HepG2 (cell line): ENCODE measurements at regions not wholly inside any gene's neighbourhood (a gene's known extent, or its start where the extent isn't known, plus 50 kb on each side); places are given as distances from the start of the nearest gene placed in this dataset.

Experiments
- ATAC-seq: fragments of 200-7000 bp; cut with Tn5 transposase; 3 replicates; pipeline ENCODE4 v1.9.1; 2020; ENCODE audit warnings: mild to moderate bottlenecking, moderate library complexity
- BruUV-seq: library from RNA; stranded (reverse); fragments of 400-500 nt; replicated peaks from 2 replicates; lab custom pipeline; 2021; lab: Mats Ljungman, UMichigan
- CTCF ChIA-PET: fragments of 300-600 bp; formaldehyde crosslinking; extraction: SDS; loops from one replicate; lab custom pipeline; 2021; ENCODE audit warnings: low total read pairs, inconsistent platforms, low intra/inter-chr PET ratio; lab: Yijun Ruan, JAX
- POLR2A ChIA-PET: fragments of 350-600 bp; sonication (Branson Sonifier 250); formaldehyde crosslinking; loops from one replicate; lab custom pipeline; 2020; ENCODE audit warnings: antibody characterized with exemption, inconsistent platforms; lab: Yijun Ruan, JAX
- DNase-seq: peaks from one replicate; pipeline ENCODE4 v3.0.0-alpha.2; 2015; ENCODE audit warnings: low spot score
- FAIRE-seq: peaks from 3 replicates; lab custom pipeline; 2011; peaks lifted over from hg19 to GRCh38; lab: Jason Lieb, UNC
- H2AFZ ChIP-seq: one replicate; pipeline ENCODE4 v1.6.1; 2011; ENCODE audit warnings: low read length, inconsistent platforms
- H3K27ac ChIP-seq: fragments of 300-600 bp; 3 replicates; pipeline ENCODE4 v1.8.0; 2011; ENCODE audit warnings: mixed run types, mild to moderate bottlenecking, mixed read lengths, low read length, inconsistent platforms; ENCODE audit not compliant: insufficient read depth; ENCODE audit errors: extremely low read length
- H3K27me3 ChIP-seq, 2 experiments: fragments of 200-600 bp in 1 of 2; 2 replicates in 1 of 2; 3 replicates in 1 of 2; pipeline versions ENCODE4 v1.6.0 to v1.8.0; 2011; ENCODE audit warnings: low read length in 2 of 2, mild to moderate bottlenecking in 2 of 2, moderate library complexity in 2 of 2, inconsistent platforms in 1 of 2; ENCODE audit not compliant: insufficient read depth in 2 of 2, control insufficient read depth in 1 of 2
- H3K36me3 ChIP-seq, 2 experiments: fragments of 200-600 bp in 1 of 2; replicated peaks in 1 of 2; 2 replicates in 1 of 2; 3 replicates in 1 of 2; pipeline versions ENCODE4 v1.5.1 to v1.8.0; 2011; ENCODE audit warnings: low read length in 2 of 2, inconsistent platforms in 1 of 2; ENCODE audit not compliant: insufficient read depth in 2 of 2, control insufficient read depth in 1 of 2
- H3K4me1 ChIP-seq: 2 replicates; pipeline ENCODE4 v1.5.1; 2012; ENCODE audit warnings: low read length, inconsistent platforms; ENCODE audit not compliant: insufficient read depth
- H3K4me2 ChIP-seq: 2 replicates; pipeline ENCODE4 v1.6.0; 2011; ENCODE audit warnings: low read depth, low read length, inconsistent platforms
- H3K4me3 ChIP-seq, 3 experiments: fragments of 200-600 bp in 1 of 3; sonication (generic), shearing (Covaris generic) in 1 of 3; replicated peaks in 1 of 3; 2 replicates each; pipeline ENCODE4 v1.5.1; 2011 to 2016; ENCODE audit warnings: low read length in 3 of 3, inconsistent platforms in 2 of 3, low read depth in 2 of 3, mild to moderate bottlenecking in 2 of 3, control low read depth in 1 of 3, mixed read lengths in 1 of 3; ENCODE audit not compliant: insufficient read depth in 1 of 3
- H3K79me2 ChIP-seq: one replicate; pipeline ENCODE4 v1.6.1; 2011; ENCODE audit warnings: low read length, inconsistent platforms; ENCODE audit not compliant: insufficient read depth
- H3K9ac ChIP-seq: 2 replicates; pipeline ENCODE4 v1.6.0; 2011; ENCODE audit warnings: mild to moderate bottlenecking, low read depth, low read length, inconsistent platforms; ENCODE audit not compliant: insufficient read depth
- H3K9me3 ChIP-seq: 2 replicates; pipeline ENCODE4 v1.5.1; 2012; ENCODE audit warnings: mild to moderate bottlenecking, low read length
- H4K20me1 ChIP-seq: 2 replicates; pipeline ENCODE4 v1.6.0; 2011; ENCODE audit warnings: inconsistent platforms, mild to moderate bottlenecking, low read length, moderate library complexity; ENCODE audit not compliant: insufficient read depth
- DNMT1 ChIP-seq: sonication (generic); formaldehyde crosslinking; IDR thresholded peaks from 2 replicates; pipeline ENCODE4 v1.5.1; 2020; ENCODE audit warnings: mild to moderate bottlenecking, missing genetic modification reagents
- HNF4A ChIP-seq: sonication (generic); formaldehyde crosslinking; IDR thresholded peaks from 2 replicates; pipeline ENCODE4 v1.4.0; 2020; ENCODE audit warnings: missing genetic modification reagents
- HNF4G ChIP-seq, 2 experiments: sonication (generic) in 1 of 2; formaldehyde crosslinking in 1 of 2; IDR thresholded peaks; 2 replicates each; pipeline versions ENCODE4 v1.4.0 to v1.6.1; 2011 to 2020; ENCODE audit warnings: borderline replicate concordance in 2 of 2, low read depth in 2 of 2, mild to moderate bottlenecking in 2 of 2, low read length in 1 of 2, missing genetic modification reagents in 1 of 2, moderate library complexity in 1 of 2
- ISX ChIP-seq: sonication (generic); formaldehyde crosslinking; conservative IDR thresholded peaks from 2 replicates; pipeline ENCODE4 v1.5.0; 2020; ENCODE audit warnings: missing genetic modification reagents
- KDM5A ChIP-seq: fragments of 200-600 bp; sonication (generic); IDR thresholded peaks from 2 replicates; pipeline ENCODE4 v1.7.0; 2018; ENCODE audit warnings: antibody characterized with exemption, mild to moderate bottlenecking, low read length, borderline replicate concordance
- MIER2 ChIP-seq: IDR thresholded peaks from 2 replicates; pipeline ENCODE4 v1.6.1; 2016; ENCODE audit warnings: missing biosample characterization, missing genetic modification reagents
- SATB2 ChIP-seq: sonication (generic); formaldehyde crosslinking; IDR thresholded peaks from 2 replicates; pipeline ENCODE4 v1.5.0; 2020; ENCODE audit warnings: missing genetic modification reagents
- U2AF2 ChIP-seq: fragments of 200-400 bp; formaldehyde crosslinking; IDR thresholded peaks from 2 replicates; pipeline ENCODE4 v1.6.1; 2017; ENCODE audit warnings: low read depth, mild to moderate bottlenecking, low read length
- ZMYM4 ChIP-seq: sonication (generic); formaldehyde crosslinking; IDR thresholded peaks from 2 replicates; pipeline ENCODE4 v1.8.1; 2023; ENCODE audit warnings: mild to moderate bottlenecking, missing genetic modification reagents
- ZNF230 ChIP-seq: sonication (generic); formaldehyde crosslinking; IDR thresholded peaks from 2 replicates; pipeline ENCODE4 v1.4.0; 2020; ENCODE audit warnings: mild to moderate bottlenecking, missing genetic modification reagents
- ZNF660 ChIP-seq: sonication (generic); formaldehyde crosslinking; IDR thresholded peaks from 2 replicates; pipeline ENCODE4 v1.5.1; 2020; ENCODE audit warnings: mild to moderate bottlenecking, low read depth, missing genetic modification reagents, borderline replicate concordance
- WGBS: methylation state at CpG from one replicate; pipeline ENCODE4 v1.1.6; 2017; ENCODE audit warnings: low lambda C conversion rate; 5-methylcytosine and 5-hydroxymethylcytosine counted together
- in situ Hi-C: cut with HindIII; loops from 2 replicates; pipeline ENCODE4 v1.10.0; 2017; ENCODE audit warnings: low pct_unique_long_range_greater_than_20kb; ENCODE audit not compliant: extremely low pct_ligation_motif_present
- intact Hi-C: fragments of 100-400 bp; cut with micrococcal nuclease; formaldehyde crosslinking; loops from one replicate; pipeline ENCODE4 v1.10.0; 2022; ENCODE audit not compliant: unreplicated experiment
- TF ChIP-seq, protein P1 (sequence below): IDR thresholded peaks from 2 replicates; pipeline ENCODE4 v1.6.1; 2016; ENCODE audit warnings: low read depth
- TF ChIP-seq, protein P2 (sequence below): conservative IDR thresholded peaks from 2 replicates; pipeline ENCODE4 v1.6.1; 2018; ENCODE audit warnings: missing genetic modification reagents
- TF ChIP-seq, protein P3 (sequence below): sonication (generic); formaldehyde crosslinking; IDR thresholded peaks from 2 replicates; pipeline ENCODE4 v1.8.0; 2022; ENCODE audit warnings: mild to moderate bottlenecking, missing genetic modification reagents, borderline replicate concordance
- TF ChIP-seq, protein P4 (sequence below): sonication (generic); formaldehyde crosslinking; conservative IDR thresholded peaks from 2 replicates; pipeline ENCODE4 v1.4.0; 2020; ENCODE audit warnings: mild to moderate bottlenecking, missing genetic modification reagents, moderate library complexity
- TF ChIP-seq, protein P5 (sequence below): sonication (generic); formaldehyde crosslinking; IDR thresholded peaks from 2 replicates; pipeline ENCODE4 v1.4.0; 2020; ENCODE audit warnings: missing genetic modification reagents

DNA sequence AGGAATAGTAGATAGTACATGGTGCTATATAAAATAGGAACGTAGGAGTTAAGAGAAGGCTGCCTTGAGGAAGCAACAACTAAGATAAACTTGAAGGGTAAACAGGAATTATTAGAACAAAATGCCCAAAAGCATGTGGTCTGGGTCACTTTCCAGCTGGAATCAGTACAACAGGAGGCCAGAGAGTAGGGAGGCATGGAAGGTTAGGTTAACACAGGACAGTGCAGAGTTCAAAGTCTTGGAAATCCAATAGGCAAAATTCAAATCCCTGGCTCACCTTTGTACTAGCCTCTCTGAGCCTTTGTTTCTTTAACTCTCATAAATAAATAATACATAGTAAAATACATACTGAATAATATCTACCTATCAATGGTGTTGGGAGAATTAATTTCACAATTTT is 69.0 kb upstream of the NEK7 start:
- POLR2A ChIA-PET: no interaction called here
- H3K79me2 ChIP-seq: no peaks in the 10 kb centered on the region
- FAIRE-seq: peak; percentile 15
- no peak overlapping the region for H3K4me3 ChIP-seq
- no peak for DNase-seq
- 3% methylated on average over 1 of the region's 1 CpG for WGBS
- ATAC-seq: peak; percentile 88
- H3K4me2 ChIP-seq: no peak overlapping the region
- H4K20me1 ChIP-seq: no peaks in the 10 kb centered on the region
- TF ChIP-seq HNF4A (CRISPR knock-in tag): peak; percentile 68
- TF ChIP-seq U2AF2: no peak
- no peak for TF ChIP-seq SATB2 (CRISPR knock-in tag)
- TF ChIP-seq, protein P1, sequence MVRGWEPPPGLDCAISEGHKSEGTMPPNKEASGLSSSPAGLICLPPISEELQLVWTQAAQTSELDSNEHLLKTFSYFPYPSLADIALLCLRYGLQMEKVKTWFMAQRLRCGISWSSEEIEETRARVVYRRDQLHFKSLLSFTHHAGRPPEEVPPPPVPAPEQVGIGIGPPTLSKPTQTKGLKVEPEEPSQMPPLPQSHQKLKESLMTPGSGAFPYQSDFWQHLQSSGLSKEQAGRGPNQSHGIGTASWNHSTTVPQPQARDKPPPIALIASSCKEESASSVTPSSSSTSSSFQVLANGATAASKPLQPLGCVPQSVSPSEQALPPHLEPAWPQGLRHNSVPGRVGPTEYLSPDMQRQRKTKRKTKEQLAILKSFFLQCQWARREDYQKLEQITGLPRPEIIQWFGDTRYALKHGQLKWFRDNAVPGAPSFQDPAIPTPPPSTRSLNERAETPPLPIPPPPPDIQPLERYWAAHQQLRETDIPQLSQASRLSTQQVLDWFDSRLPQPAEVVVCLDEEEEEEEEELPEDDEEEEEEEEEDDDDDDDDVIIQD (CRISPR knock-in tag): 0 out of 2 replicates have a peak, but pooled peaks have one; percentile 32
- no peak for TF ChIP-seq KDM5A
- TF ChIP-seq DNMT1 (CRISPR knock-in tag): no peak
- no peak for TF ChIP-seq ISX (CRISPR knock-in tag)
- TF ChIP-seq ZMYM4 (CRISPR knock-in tag): peak; percentile 55
- TF ChIP-seq, protein P2, sequence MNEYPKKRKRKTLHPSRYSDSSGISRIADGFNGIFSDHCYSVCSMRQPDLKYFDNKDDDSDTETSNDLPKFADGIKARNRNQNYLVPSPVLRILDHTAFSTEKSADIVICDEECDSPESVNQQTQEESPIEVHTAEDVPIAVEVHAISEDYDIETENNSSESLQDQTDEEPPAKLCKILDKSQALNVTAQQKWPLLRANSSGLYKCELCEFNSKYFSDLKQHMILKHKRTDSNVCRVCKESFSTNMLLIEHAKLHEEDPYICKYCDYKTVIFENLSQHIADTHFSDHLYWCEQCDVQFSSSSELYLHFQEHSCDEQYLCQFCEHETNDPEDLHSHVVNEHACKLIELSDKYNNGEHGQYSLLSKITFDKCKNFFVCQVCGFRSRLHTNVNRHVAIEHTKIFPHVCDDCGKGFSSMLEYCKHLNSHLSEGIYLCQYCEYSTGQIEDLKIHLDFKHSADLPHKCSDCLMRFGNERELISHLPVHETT (CRISPR knock-in tag): no peak
- no peak for TF ChIP-seq ZNF660 (CRISPR knock-in tag)
- no peak for TF ChIP-seq ZNF230 (CRISPR knock-in tag)
- TF ChIP-seq, protein P3, sequence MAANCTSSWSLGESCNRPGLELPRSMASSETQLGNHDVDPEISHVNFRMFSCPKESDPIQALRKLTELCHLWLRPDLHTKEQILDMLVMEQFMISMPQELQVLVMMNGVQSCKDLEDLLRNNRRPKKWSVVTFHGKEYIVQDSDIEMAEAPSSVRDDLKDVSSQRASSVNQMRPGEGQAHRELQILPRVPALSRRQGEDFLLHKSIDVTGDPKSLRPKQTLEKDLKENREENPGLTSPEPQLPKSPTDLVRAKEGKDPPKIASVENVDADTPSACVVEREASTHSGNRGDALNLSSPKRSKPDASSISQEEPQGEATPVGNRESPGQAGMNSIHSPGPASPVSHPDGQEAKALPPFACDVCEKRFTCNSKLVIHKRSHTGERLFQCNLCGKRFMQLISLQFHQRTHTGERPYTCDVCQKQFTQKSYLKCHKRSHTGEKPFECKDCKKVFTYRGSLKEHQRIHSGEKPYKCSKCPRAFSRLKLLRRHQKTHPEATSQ (CRISPR knock-in tag): peak; percentile 82; the same call in 1 of the 2 replicates
- peak; percentile 48 for TF ChIP-seq HNF4G (IDR thresholded peaks at IDR 0.05; ENCODE audit: borderline replicate concordance, low read depth, low read length)
- TF ChIP-seq HNF4G (CRISPR knock-in tag; IDR thresholded peaks at IDR 0.05; ENCODE audit: borderline replicate concordance, low read depth): no peak
- no peak for TF ChIP-seq MIER2 (CRISPR knock-in tag)
- TF ChIP-seq, protein P4, sequence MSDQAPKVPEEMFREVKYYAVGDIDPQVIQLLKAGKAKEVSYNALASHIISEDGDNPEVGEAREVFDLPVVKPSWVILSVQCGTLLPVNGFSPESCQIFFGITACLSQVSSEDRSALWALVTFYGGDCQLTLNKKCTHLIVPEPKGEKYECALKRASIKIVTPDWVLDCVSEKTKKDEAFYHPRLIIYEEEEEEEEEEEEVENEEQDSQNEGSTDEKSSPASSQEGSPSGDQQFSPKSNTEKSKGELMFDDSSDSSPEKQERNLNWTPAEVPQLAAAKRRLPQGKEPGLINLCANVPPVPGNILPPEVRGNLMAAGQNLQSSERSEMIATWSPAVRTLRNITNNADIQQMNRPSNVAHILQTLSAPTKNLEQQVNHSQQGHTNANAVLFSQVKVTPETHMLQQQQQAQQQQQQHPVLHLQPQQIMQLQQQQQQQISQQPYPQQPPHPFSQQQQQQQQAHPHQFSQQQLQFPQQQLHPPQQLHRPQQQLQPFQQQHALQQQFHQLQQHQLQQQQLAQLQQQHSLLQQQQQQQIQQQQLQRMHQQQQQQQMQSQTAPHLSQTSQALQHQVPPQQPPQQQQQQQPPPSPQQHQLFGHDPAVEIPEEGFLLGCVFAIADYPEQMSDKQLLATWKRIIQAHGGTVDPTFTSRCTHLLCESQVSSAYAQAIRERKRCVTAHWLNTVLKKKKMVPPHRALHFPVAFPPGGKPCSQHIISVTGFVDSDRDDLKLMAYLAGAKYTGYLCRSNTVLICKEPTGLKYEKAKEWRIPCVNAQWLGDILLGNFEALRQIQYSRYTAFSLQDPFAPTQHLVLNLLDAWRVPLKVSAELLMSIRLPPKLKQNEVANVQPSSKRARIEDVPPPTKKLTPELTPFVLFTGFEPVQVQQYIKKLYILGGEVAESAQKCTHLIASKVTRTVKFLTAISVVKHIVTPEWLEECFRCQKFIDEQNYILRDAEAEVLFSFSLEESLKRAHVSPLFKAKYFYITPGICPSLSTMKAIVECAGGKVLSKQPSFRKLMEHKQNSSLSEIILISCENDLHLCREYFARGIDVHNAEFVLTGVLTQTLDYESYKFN (CRISPR knock-in tag): peak; percentile 48
- TF ChIP-seq, protein P5, sequence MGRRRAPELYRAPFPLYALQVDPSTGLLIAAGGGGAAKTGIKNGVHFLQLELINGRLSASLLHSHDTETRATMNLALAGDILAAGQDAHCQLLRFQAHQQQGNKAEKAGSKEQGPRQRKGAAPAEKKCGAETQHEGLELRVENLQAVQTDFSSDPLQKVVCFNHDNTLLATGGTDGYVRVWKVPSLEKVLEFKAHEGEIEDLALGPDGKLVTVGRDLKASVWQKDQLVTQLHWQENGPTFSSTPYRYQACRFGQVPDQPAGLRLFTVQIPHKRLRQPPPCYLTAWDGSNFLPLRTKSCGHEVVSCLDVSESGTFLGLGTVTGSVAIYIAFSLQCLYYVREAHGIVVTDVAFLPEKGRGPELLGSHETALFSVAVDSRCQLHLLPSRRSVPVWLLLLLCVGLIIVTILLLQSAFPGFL (CRISPR knock-in tag): no peak
- TF ChIP-seq, all 625 proteins: peak for 6
- no peak overlapping the region for H3K27ac ChIP-seq
- H3K9ac ChIP-seq: no peak overlapping the region
- in situ Hi-C loops (loop anchor here (25.0 kb wide), 2 partner anchors 374 to 599 kb away; no protein-coding TSS in a partner anchor), intact Hi-C loops (loop anchor here (1.0 to 10.0 kb wide), 4 partner anchors 187 to 609 kb away; no protein-coding TSS in a partner anchor)
- BruUV-seq: no TSS peak
- H3K36me3 ChIP-seq: no peaks in the 10 kb centered on the region
- peaks cover 15% of the 10 kb centered on the region for H3K4me1 ChIP-seq
- no peaks in the 10 kb centered on the region for H3K27me3 ChIP-seq
- CTCF ChIA-PET: interaction anchor here (1.5 to 1.8 kb wide), 2 partner anchors 271 to 377 kb away, joined by 8 to 13 read pairs; no protein-coding TSS in a partner anchor
- H2AFZ ChIP-seq: no peak overlapping the region
- H3K9me3 ChIP-seq: no peaks in the 10 kb centered on the region
